ENCODE measurements at regions not wholly inside any gene's neighbourhood (a gene's known extent, or its start where the extent isn't known, plus 50 kb on each side); places are given as distances from the start of the nearest gene placed in this dataset.

DNA sequence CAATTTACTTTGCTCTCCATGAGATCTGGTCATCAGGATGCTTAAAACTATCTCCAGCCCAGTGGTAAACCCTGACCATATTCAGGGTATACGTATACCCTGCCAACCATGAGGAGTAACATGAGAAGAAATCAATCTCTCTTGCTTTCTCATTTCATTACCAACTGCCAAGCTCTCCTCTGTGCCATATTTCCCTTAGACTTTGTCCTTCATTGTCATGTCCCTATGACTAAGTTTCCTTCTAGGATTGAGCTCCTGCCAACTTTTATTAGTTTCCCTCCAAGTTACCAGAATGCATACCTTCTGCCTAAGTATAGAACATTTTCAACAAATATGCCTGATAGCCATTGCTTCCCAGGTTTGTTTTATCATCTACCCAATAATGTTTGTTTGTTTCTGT lies 1113.9 kb upstream of the B3GALT2 start:
- Histone ChIP-seq H3K9ac (replicated peaks; ENCODE audit: extremely low read depth, insufficient read depth, low read length) (no peak overlapping the region), H3K79me2 (ENCODE audit: control insufficient read depth, insufficient read depth, low read length) (no peaks in the 10 kb centered on the region), H3K36me3 (ENCODE audit: control insufficient read depth in 2 of 2, extremely low read depth in 1 of 2, insufficient read depth in 2 of 2, low read length in 2 of 2) (no peaks in the 10 kb centered on the region), H3K4me3 (replicated peaks in 1 of 3; ENCODE audit: insufficient read depth in 1 of 3, low read depth in 1 of 3, low read length in 3 of 3) (no peak overlapping the region), H3K27me3 (ENCODE audit: control insufficient read depth in 2 of 2, insufficient read depth in 2 of 2, low read length in 2 of 2) (no peaks in the 10 kb centered on the region), H3K9me1 (replicated peaks; ENCODE audit: control insufficient read depth, extremely low read depth, insufficient read depth, low read length) (no peaks in the 10 kb centered on the region), H3K9me3 (replicated peaks; ENCODE audit: control insufficient read depth, insufficient read depth, low read length) (no peaks in the 10 kb centered on the region), H3K4me1 (ENCODE audit: control insufficient read depth, extremely low read depth, insufficient read depth, low read length) (no peaks in the 10 kb centered on the region), H3K4me2 (ENCODE audit: insufficient read depth, low read length) (no peak overlapping the region), H4K20me1 (replicated peaks; ENCODE audit: control insufficient read depth, extremely low read depth, insufficient read depth, low read length) (no peaks in the 10 kb centered on the region), H3K27ac (ENCODE audit: insufficient read depth, low read depth, low read length) (no peak overlapping the region), H2AFZ (ENCODE audit: low read depth, low read length) (no peak overlapping the region)
- no TSS peak for BruUV-seq (replicated peaks)
- ChIA-PET POLR2A (no interaction called here), CTCF (interaction anchor here (0.6 to 0.7 kb wide), 2 partner anchors 1110 to 1622 kb away, joined by 3 read pairs; no protein-coding TSS in a partner anchor)
- TF ChIP-seq POLR2A (IDR thresholded peaks at IDR 0.05; ENCODE audit: low read depth, low read length) (no peak), MYC (IDR thresholded peaks at IDR 0.05; ENCODE audit: low read depth, low read length) (no peak), FOS (IDR thresholded peaks at IDR 0.05; ENCODE audit: borderline replicate concordance, insufficient read depth, low read length) (peak; percentile 23), GATA2 (IDR thresholded peaks at IDR 0.05; ENCODE audit: insufficient read depth, insufficient read length, low read depth, low read length) (no peak), POLR2AphosphoS5 (IDR thresholded peaks at IDR 0.05; ENCODE audit: insufficient read depth, low read depth, low read length) (no peak)
- TF ChIP-seq, protein P1, sequence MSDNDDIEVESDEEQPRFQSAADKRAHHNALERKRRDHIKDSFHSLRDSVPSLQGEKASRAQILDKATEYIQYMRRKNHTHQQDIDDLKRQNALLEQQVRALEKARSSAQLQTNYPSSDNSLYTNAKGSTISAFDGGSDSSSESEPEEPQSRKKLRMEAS (IDR thresholded peaks at IDR 0.05; ENCODE audit: insufficient read depth, insufficient read length): no peak
- TF ChIP-seq, protein P2, sequence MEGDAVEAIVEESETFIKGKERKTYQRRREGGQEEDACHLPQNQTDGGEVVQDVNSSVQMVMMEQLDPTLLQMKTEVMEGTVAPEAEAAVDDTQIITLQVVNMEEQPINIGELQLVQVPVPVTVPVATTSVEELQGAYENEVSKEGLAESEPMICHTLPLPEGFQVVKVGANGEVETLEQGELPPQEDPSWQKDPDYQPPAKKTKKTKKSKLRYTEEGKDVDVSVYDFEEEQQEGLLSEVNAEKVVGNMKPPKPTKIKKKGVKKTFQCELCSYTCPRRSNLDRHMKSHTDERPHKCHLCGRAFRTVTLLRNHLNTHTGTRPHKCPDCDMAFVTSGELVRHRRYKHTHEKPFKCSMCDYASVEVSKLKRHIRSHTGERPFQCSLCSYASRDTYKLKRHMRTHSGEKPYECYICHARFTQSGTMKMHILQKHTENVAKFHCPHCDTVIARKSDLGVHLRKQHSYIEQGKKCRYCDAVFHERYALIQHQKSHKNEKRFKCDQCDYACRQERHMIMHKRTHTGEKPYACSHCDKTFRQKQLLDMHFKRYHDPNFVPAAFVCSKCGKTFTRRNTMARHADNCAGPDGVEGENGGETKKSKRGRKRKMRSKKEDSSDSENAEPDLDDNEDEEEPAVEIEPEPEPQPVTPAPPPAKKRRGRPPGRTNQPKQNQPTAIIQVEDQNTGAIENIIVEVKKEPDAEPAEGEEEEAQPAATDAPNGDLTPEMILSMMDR (IDR thresholded peaks at IDR 0.05; ENCODE audit: extremely low read depth in 1 of 2, insufficient read depth in 1 of 2, low read depth in 1 of 2, low read length in 2 of 2): no peak
- intact Hi-C loops (cut with micrococcal nuclease): no loop called here
- FAIRE-seq (peak; percentile 82), DNase-seq (ENCODE audit: low read depth, low spot score) (peak; percentile 58)
- dilution Hi-C loops (cut with MboI; ENCODE audit: extremely low pct_ligation_motif_present, low sequenced_read_pairs): no loop called here
